IMR-90 (cell line): ENCODE measurements at regions not wholly inside any gene's neighbourhood (a gene's known extent, or its start where the extent isn't known, plus 50 kb on each side); places are given as distances from the start of the nearest gene placed in this dataset.

ENCODE experiments used
- ATAC-seq: fragments of 200-7000 bp; cut with Tn5 transposase; 2 replicates; pipeline ENCODE4 v1.9.1; 2020; ENCODE audit warnings: low read depth, mild to moderate bottlenecking, moderate library complexity
- BruUV-seq: library from RNA; stranded (reverse); fragments of 400-500 nt; replicated peaks from 2 replicates; lab custom pipeline; 2021; lab: Mats Ljungman, UMichigan
- CTCF ChIA-PET: fragments of 300-600 bp; formaldehyde crosslinking; extraction: SDS; loops from one replicate; lab custom pipeline; 2021; ENCODE audit warnings: antibody characterized with exemption; lab: Yijun Ruan, JAX
- POLR2A ChIA-PET: fragments of 300-600 bp; sonication (Branson Sonifier 250); formaldehyde crosslinking; loops from one replicate; lab custom pipeline; 2022; ENCODE audit warnings: antibody characterized with exemption; ENCODE audit not compliant: unreplicated experiment; lab: Charles Lee
- DNase-seq: peaks from one replicate; pipeline ENCODE4 v3.0.0; 2013
- H2AFZ ChIP-seq: replicated peaks from 2 replicates; pipeline ENCODE3; 2013; ENCODE audit warnings: low read length, mild to moderate bottlenecking; ENCODE audit not compliant: poor library complexity
- H2AK5ac ChIP-seq: 2 replicates; pipeline ENCODE4 v1.6.1; 2013; ENCODE audit warnings: low read depth, low read length, inconsistent platforms
- H2AK9ac ChIP-seq: replicated peaks from 2 replicates; pipeline ENCODE3; 2013; ENCODE audit warnings: mild to moderate bottlenecking, low read depth, low read length, moderate library complexity; ENCODE audit not compliant: poor library complexity
- H2BK120ac ChIP-seq: 2 replicates; pipeline ENCODE4 v1.6.1; 2013; ENCODE audit warnings: low read depth, low read length, inconsistent platforms
- H2BK15ac ChIP-seq: 3 replicates; pipeline ENCODE4 v1.6.1; 2013; ENCODE audit warnings: low read depth, low read length, inconsistent platforms
- H2BK20ac ChIP-seq: 2 replicates; pipeline ENCODE4 v1.6.1; 2013; ENCODE audit warnings: low read depth, mild to moderate bottlenecking, inconsistent platforms, low read length, moderate library complexity
- H2BK5ac ChIP-seq: 2 replicates; pipeline ENCODE4 v1.6.1; 2013; ENCODE audit warnings: mild to moderate bottlenecking, low read depth, low read length, inconsistent platforms; ENCODE audit not compliant: poor library complexity, severe bottlenecking
- H3K14ac ChIP-seq: replicated peaks from 2 replicates; pipeline ENCODE4 v1.6.1; 2013; ENCODE audit warnings: low read depth, low read length, inconsistent platforms
- H3K18ac ChIP-seq: 2 replicates; pipeline ENCODE4 v1.6.1; 2013; ENCODE audit warnings: low read depth, low read length, control low read depth
- H3K23ac ChIP-seq: 2 replicates; pipeline ENCODE4 v1.6.1; 2013; ENCODE audit warnings: low read depth, low read length, inconsistent platforms
- H3K27ac ChIP-seq: 2 replicates; pipeline ENCODE4 v1.5.1; 2013; ENCODE audit warnings: mild to moderate bottlenecking, control low read depth, low read length; ENCODE audit not compliant: insufficient read depth
- H3K27me3 ChIP-seq: 2 replicates; pipeline ENCODE4 v1.6.1; 2013; ENCODE audit warnings: low read length; ENCODE audit not compliant: control insufficient read depth, insufficient read depth
- H3K36me3 ChIP-seq: 2 replicates; pipeline ENCODE4 v1.6.1; 2013; ENCODE audit warnings: low read length, mixed read lengths; ENCODE audit not compliant: control insufficient read depth, insufficient read depth
- H3K4ac ChIP-seq: 2 replicates; pipeline ENCODE4 v1.6.1; 2013; ENCODE audit warnings: low read depth, low read length, inconsistent platforms
- H3K4me1 ChIP-seq: 2 replicates; pipeline ENCODE4 v1.6.1; 2013; ENCODE audit warnings: low read length, mixed read lengths; ENCODE audit not compliant: control insufficient read depth, insufficient read depth
- H3K4me2 ChIP-seq: 2 replicates; pipeline ENCODE4 v1.6.1; 2013; ENCODE audit warnings: low read depth, mild to moderate bottlenecking, control low read depth, low read length, moderate library complexity
- H3K4me3 ChIP-seq: 2 replicates; pipeline ENCODE4 v1.5.1; 2013; ENCODE audit warnings: low read depth, mild to moderate bottlenecking, control low read depth, low read length, moderate library complexity; ENCODE audit not compliant: insufficient read depth
- H3K56ac ChIP-seq: 2 replicates; pipeline ENCODE4 v1.6.1; 2013; ENCODE audit warnings: low read length, inconsistent platforms; ENCODE audit not compliant: insufficient read depth; ENCODE audit errors: extremely low read depth
- H3K79me1 ChIP-seq, 2 experiments: 2 replicates each; pipeline ENCODE4 v1.6.1; 2013; ENCODE audit warnings: low read length in 2 of 2, inconsistent platforms in 1 of 2, low read depth in 1 of 2
- H3K9ac ChIP-seq: 2 replicates; pipeline ENCODE4 v1.6.1; 2013; ENCODE audit warnings: low read depth, low read length, control low read depth
- H3K9me1 ChIP-seq: 2 replicates; pipeline ENCODE4 v1.6.1; 2013; ENCODE audit warnings: low read length, inconsistent platforms; ENCODE audit not compliant: insufficient read depth
- H3K9me3 ChIP-seq: 2 replicates; pipeline ENCODE4 v1.6.1; 2013; ENCODE audit warnings: low read length; ENCODE audit not compliant: control insufficient read depth, insufficient read depth
- H4K20me1 ChIP-seq: 2 replicates; pipeline ENCODE4 v1.6.1; 2013; ENCODE audit warnings: low read length, inconsistent platforms; ENCODE audit not compliant: insufficient read depth
- H4K5ac ChIP-seq: 2 replicates; pipeline ENCODE4 v1.6.1; 2013; ENCODE audit warnings: mild to moderate bottlenecking, low read depth, low read length, control low read depth
- H4K8ac ChIP-seq, 2 experiments: 2 replicates each; pipeline ENCODE4 v1.6.1; 2013; ENCODE audit warnings: low read depth in 2 of 2, low read length in 2 of 2, control low read depth in 1 of 2, inconsistent platforms in 1 of 2
- H4K91ac ChIP-seq: 2 replicates; pipeline ENCODE4 v1.6.1; 2013; ENCODE audit warnings: low read depth, low read length, inconsistent platforms; ENCODE audit not compliant: insufficient read depth
- BHLHE40 ChIP-seq: fragments of 150-350 bp; IDR thresholded peaks from 2 replicates; pipeline ENCODE4 v1.6.1; 2016; ENCODE audit warnings: mild to moderate bottlenecking, low read depth, low read length
- CEBPB ChIP-seq: IDR thresholded peaks from 2 replicates; pipeline ENCODE4 v1.6.1; 2012; ENCODE audit warnings: low read depth, low read length, improper control_type of control experiment
- CHD1 ChIP-seq: IDR thresholded peaks from 2 replicates; pipeline ENCODE4 v1.6.1; 2012; ENCODE audit warnings: low read depth, low read length, improper control_type of control experiment
- CTCF ChIP-seq: conservative IDR thresholded peaks from 2 replicates; pipeline ENCODE4 v1.5.1; 2012; ENCODE audit warnings: mild to moderate bottlenecking, low read depth, low read length, improper control_type of control experiment
- FOS ChIP-seq: fragments of 150-350 bp; IDR thresholded peaks from 2 replicates; pipeline ENCODE4 v1.6.1; 2016; ENCODE audit warnings: low read depth, low read length
- MAFK ChIP-seq: IDR thresholded peaks from 2 replicates; pipeline ENCODE4 v1.6.1; 2012; ENCODE audit warnings: low read depth, low read length, improper control_type of control experiment
- MAZ ChIP-seq: IDR thresholded peaks from 2 replicates; pipeline ENCODE4 v1.6.1; 2012; ENCODE audit warnings: low read depth, mild to moderate bottlenecking, low read length, improper control_type of control experiment, moderate library complexity, borderline replicate concordance
- MXI1 ChIP-seq: IDR thresholded peaks from 2 replicates; pipeline ENCODE4 v1.6.1; 2012; ENCODE audit warnings: low read depth, mild to moderate bottlenecking, low read length, moderate library complexity, borderline replicate concordance
- NFE2L2 ChIP-seq: fragments of 150-350 bp; IDR thresholded peaks from 2 replicates; pipeline ENCODE4 v1.6.1; 2016; ENCODE audit warnings: low read depth, mild to moderate bottlenecking, low read length
- POLR2A ChIP-seq: IDR thresholded peaks from 2 replicates; pipeline ENCODE4 v1.6.1; 2012; ENCODE audit warnings: mild to moderate bottlenecking, low read depth, low read length
- RAD21 ChIP-seq: IDR thresholded peaks from 2 replicates; pipeline ENCODE4 v1.6.1; 2012; ENCODE audit warnings: low read length, improper control_type of control experiment
- RCOR1 ChIP-seq: IDR thresholded peaks from 2 replicates; pipeline ENCODE4 v1.6.1; 2012; ENCODE audit warnings: mild to moderate bottlenecking, low read length, improper control_type of control experiment; ENCODE audit not compliant: insufficient replicate concordance
- RFX5 ChIP-seq: IDR thresholded peaks from 2 replicates; pipeline ENCODE4 v1.8.0; 2012; ENCODE audit warnings: low read depth, mild to moderate bottlenecking, low read length, moderate library complexity
- SMC3 ChIP-seq: fragments of 150-350 bp; IDR thresholded peaks from 2 replicates; pipeline ENCODE4 v1.6.1; 2016; ENCODE audit warnings: low read depth, mild to moderate bottlenecking, antibody characterized with exemption, low read length, moderate library complexity
- USF2 ChIP-seq: fragments of 150-350 bp; IDR thresholded peaks from 2 replicates; pipeline ENCODE4 v1.6.1; 2017; ENCODE audit warnings: mild to moderate bottlenecking, antibody characterized with exemption, low read length, low read depth
- WGBS, 2 experiments: methylation state at CpG; one replicate each; pipeline versions ENCODE4 v1.1.5 to v1.1.7; 2013; ENCODE audit warnings: missing lambda C conversion rate in 2 of 2; ENCODE audit not compliant: insufficient read length in 1 of 2; ENCODE audit errors: extremely low coverage in 2 of 2; 5-methylcytosine and 5-hydroxymethylcytosine counted together
- dilution Hi-C: fragments of 300-500 bp; cut with HindIII; formaldehyde crosslinking; loops from one replicate; pipeline ENCODE4 v1.14.3; 2018; ENCODE audit warnings: low sequenced_read_pairs; ENCODE audit not compliant: unreplicated experiment
- in situ Hi-C: fragments of 300-500 bp; cut with MboI; formaldehyde crosslinking; loops from 3 replicates; pipeline ENCODE4 v1.14.3; 2019; ENCODE audit warnings: low sequenced_read_pairs, inconsistent platforms, mixed read lengths
- intact Hi-C: fragments of 100-400 bp; cut with micrococcal nuclease; formaldehyde crosslinking; loops from 2 replicates; pipeline ENCODE4 v1.10.0; 2022
- TF ChIP-seq, protein P1 (sequence below): fragments of 150-350 bp; IDR thresholded peaks from 2 replicates; pipeline ENCODE4 v1.6.1; 2016; ENCODE audit warnings: low read depth, mild to moderate bottlenecking, low read length, moderate library complexity, borderline replicate concordance

- H2AFZ ChIP-seq: no peak overlapping the region
- ATAC-seq (no peak), DNase-seq (no peak)
- no peak for TF ChIP-seq RFX5
- TF ChIP-seq MAZ: no peak
- TF ChIP-seq MXI1: no peak
- no peak for TF ChIP-seq FOS
- TF ChIP-seq CTCF: no peak
- no peak for TF ChIP-seq SMC3
- TF ChIP-seq CEBPB: no peak
- TF ChIP-seq CHD1: no peak
- no peak for TF ChIP-seq RCOR1
- TF ChIP-seq MAFK: no peak
- TF ChIP-seq NFE2L2: no peak
- TF ChIP-seq, protein P1, sequence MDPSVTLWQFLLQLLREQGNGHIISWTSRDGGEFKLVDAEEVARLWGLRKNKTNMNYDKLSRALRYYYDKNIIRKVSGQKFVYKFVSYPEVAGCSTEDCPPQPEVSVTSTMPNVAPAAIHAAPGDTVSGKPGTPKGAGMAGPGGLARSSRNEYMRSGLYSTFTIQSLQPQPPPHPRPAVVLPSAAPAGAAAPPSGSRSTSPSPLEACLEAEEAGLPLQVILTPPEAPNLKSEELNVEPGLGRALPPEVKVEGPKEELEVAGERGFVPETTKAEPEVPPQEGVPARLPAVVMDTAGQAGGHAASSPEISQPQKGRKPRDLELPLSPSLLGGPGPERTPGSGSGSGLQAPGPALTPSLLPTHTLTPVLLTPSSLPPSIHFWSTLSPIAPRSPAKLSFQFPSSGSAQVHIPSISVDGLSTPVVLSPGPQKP: no peak
- no peak for TF ChIP-seq POLR2A
- TF ChIP-seq USF2: no peak
- no peak for TF ChIP-seq RAD21
- no peak for TF ChIP-seq BHLHE40
- H3K4me2 ChIP-seq: no peak overlapping the region
- no peak overlapping the region for H2BK15ac ChIP-seq
- H2BK20ac ChIP-seq: no peak overlapping the region
- no peak overlapping the region for H4K5ac ChIP-seq
- H3K4me1 ChIP-seq: no peaks in the 10 kb centered on the region
- H3K56ac ChIP-seq: no peak overlapping the region
- H2AK9ac ChIP-seq: no peak overlapping the region
- in situ Hi-C loops (no loop called here), intact Hi-C loops (no loop called here), dilution Hi-C loops (no loop called here)
- H3K23ac ChIP-seq: no peak overlapping the region
- H4K20me1 ChIP-seq: no peaks in the 10 kb centered on the region
- ChIA-PET CTCF (no interaction called here), POLR2A (no interaction called here)
- BruUV-seq: no TSS peak
- no peaks in the 10 kb centered on the region for H3K9me1 ChIP-seq
- H4K8ac ChIP-seq: no peak overlapping the region
- H3K9ac ChIP-seq: no peak overlapping the region
- no peak overlapping the region for H3K14ac ChIP-seq
- no peak overlapping the region for H3K4ac ChIP-seq
- no peak overlapping the region for H2BK5ac ChIP-seq
- no peaks in the 10 kb centered on the region for H3K36me3 ChIP-seq
- WGBS, 2 experiments: no CpG with 5 or more reads among the region's 3 CpGs
- no peaks in the 10 kb centered on the region for H3K27me3 ChIP-seq
- H3K79me1 ChIP-seq: no peaks in the 10 kb centered on the region
- H2AK5ac ChIP-seq: no peak overlapping the region
- no peak overlapping the region for H3K18ac ChIP-seq
- no peak overlapping the region for H4K91ac ChIP-seq
- H3K4me3 ChIP-seq: no peak overlapping the region
- H3K27ac ChIP-seq: no peak overlapping the region
- no peaks in the 10 kb centered on the region for H3K9me3 ChIP-seq
- no peak overlapping the region for H2BK120ac ChIP-seq
These were observed 369.9 kb upstream of the NR3C2 start for GRCh38 chr4:148812101-148812500.
